ENCODE measurements at regions not wholly inside any gene's neighbourhood (a gene's known extent, or its start where the extent isn't known, plus 50 kb on each side); places are given as distances from the start of the nearest gene placed in this dataset.

DNA sequence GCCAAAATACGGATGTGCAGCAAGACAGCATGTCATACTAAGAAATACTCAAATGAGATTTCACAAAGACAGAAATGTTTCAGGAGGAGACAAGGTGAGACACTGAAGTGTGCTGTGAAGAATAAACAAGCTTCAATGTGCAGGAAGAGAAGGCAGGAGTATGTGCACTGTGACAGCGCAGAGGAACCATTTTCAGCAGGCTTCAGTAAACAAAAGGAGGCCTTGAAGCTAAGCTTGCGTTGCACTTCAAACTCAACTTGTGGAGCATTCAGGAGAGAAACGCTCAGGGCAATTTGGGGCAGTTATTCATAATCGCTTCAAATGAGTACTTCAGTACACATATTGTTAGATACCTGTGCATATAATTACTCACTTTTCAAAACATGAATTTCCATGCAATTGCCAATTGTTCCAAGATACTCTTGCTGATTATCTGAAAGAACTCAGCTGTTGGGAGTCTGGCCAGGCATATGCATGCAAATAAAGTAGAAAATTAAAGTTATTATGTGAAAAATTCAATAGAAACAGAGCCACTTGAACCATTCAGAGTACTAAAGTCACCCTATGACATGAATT is 234.2 kb upstream of the OPRM1 start:
- Histone ChIP-seq H4K20me1 (ENCODE audit: control insufficient read depth, insufficient read depth, insufficient read length) (no peaks in the 10 kb centered on the region), H3K9me3 (ENCODE audit: control insufficient read depth, low read depth, low read length) (no peaks in the 10 kb centered on the region), H3K79me1 (ENCODE audit: insufficient read depth, low read depth, low read length, poor library complexity, severe bottlenecking) (no peaks in the 10 kb centered on the region), H2BK12ac (ENCODE audit: insufficient read length, low read depth, low read length) (no peak overlapping the region), H3K4me1 (ENCODE audit: insufficient read depth, low read length) (no peaks in the 10 kb centered on the region), H3K18ac (ENCODE audit: insufficient read length, low read depth, low read length) (no peak overlapping the region), H2BK120ac (ENCODE audit: low read depth, low read length, poor library complexity, severe bottlenecking) (no peak overlapping the region), H3T11ph (ENCODE audit: low read length) (no peak overlapping the region), H3K4ac (ENCODE audit: low read depth, low read length) (no peak overlapping the region), H3K23me2 (ENCODE audit: insufficient read length, low read depth, low read length, poor library complexity, severe bottlenecking) (no peaks in the 10 kb centered on the region), H2BK5ac (ENCODE audit: insufficient read length, low read length) (no peak overlapping the region), H3K56ac (ENCODE audit: insufficient read length, low read depth, low read length) (no peak overlapping the region), H3K23ac (ENCODE audit: insufficient read length, low read depth, low read length) (no peak overlapping the region), H3K14ac (ENCODE audit: insufficient read depth, low read length) (no peak overlapping the region), H3K4me2 (ENCODE audit: insufficient read depth, insufficient read length, low read length) (no peak overlapping the region), H2AK5ac (ENCODE audit: insufficient read length, low read length) (no peak overlapping the region), H3K79me2 (ENCODE audit: insufficient read depth, low read length) (no peaks in the 10 kb centered on the region), H3K27ac (ENCODE audit: insufficient read length, low read depth, low read length) (no peak overlapping the region), H2BK20ac (ENCODE audit: low read depth, low read length, poor library complexity, severe bottlenecking) (no peak overlapping the region), H2AFZ (ENCODE audit: low read length) (no peak overlapping the region), H3K9ac (ENCODE audit: extremely low read depth, insufficient read length, low read length) (no peak overlapping the region), H3K27me3 (ENCODE audit: insufficient read depth, low read length) (no peaks in the 10 kb centered on the region), H4K91ac (ENCODE audit: insufficient read length, low read depth, low read length) (no peak overlapping the region), H4K8ac (replicated peaks; ENCODE audit: insufficient read length, low read depth, low read length) (no peak overlapping the region), H2BK15ac (ENCODE audit: low read depth, low read length) (no peak overlapping the region), H4K5ac (ENCODE audit: insufficient read length, low read depth, low read length) (no peak overlapping the region)
- Mint-ChIP-seq H3K4me3 (no peak overlapping the region), H3K9me3 (no peaks in the 10 kb centered on the region), H3K27ac (no peak overlapping the region), H3K4me1 (peaks cover 4 to 5% of the 10 kb centered on the region in 2 experiments; a peak in 2 of 4 replicates), H3K36me3 (ENCODE audit: insufficient read depth in 1 of 3, low read depth in 3 of 3) (no peaks in the 10 kb centered on the region), H3K27me3 (ENCODE audit: low read depth) (no peaks in the 10 kb centered on the region)
- TF ChIP-seq, protein P1, sequence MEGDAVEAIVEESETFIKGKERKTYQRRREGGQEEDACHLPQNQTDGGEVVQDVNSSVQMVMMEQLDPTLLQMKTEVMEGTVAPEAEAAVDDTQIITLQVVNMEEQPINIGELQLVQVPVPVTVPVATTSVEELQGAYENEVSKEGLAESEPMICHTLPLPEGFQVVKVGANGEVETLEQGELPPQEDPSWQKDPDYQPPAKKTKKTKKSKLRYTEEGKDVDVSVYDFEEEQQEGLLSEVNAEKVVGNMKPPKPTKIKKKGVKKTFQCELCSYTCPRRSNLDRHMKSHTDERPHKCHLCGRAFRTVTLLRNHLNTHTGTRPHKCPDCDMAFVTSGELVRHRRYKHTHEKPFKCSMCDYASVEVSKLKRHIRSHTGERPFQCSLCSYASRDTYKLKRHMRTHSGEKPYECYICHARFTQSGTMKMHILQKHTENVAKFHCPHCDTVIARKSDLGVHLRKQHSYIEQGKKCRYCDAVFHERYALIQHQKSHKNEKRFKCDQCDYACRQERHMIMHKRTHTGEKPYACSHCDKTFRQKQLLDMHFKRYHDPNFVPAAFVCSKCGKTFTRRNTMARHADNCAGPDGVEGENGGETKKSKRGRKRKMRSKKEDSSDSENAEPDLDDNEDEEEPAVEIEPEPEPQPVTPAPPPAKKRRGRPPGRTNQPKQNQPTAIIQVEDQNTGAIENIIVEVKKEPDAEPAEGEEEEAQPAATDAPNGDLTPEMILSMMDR (conservative IDR thresholded peaks at IDR 0.05) = no peak
- no CpG with 5 or more reads among the region's 5 CpGs for WGBS (ENCODE audit: extremely low coverage, insufficient read length, low lambda C conversion rate)
- DNase-seq = no peak
